UCSD-AML1 (cell line): ENCODE measurements at regions not wholly inside any gene's neighbourhood (a gene's known extent, or its start where the extent isn't known, plus 50 kb on each side); places are given as distances from the start of the nearest gene placed in this dataset.
"Not testable (repeated sequence)": the region's sequence is repeated elsewhere in the genome, so short reads cannot be mapped to it uniquely, and the experiment has no call there.

Experiments
- DNase-seq: peaks from one replicate; lab custom pipeline; 2025; ENCODE audit not compliant: unreplicated experiment; lab: John Stamatoyannopoulos, UW

- DNase-seq, result no peak
Observed at GRCh38 chr10:30199376-30200016, 140.1 kb upstream of the JCAD start.

- DNase-seq, result no peak
Observed at GRCh38 chr10:30197186-30197585, 137.8 kb upstream of the JCAD start.

- DNase-seq, result not testable (repeated sequence)
Observed at GRCh38 chr10:30196559-30196958, 137.2 kb upstream of the JCAD start.

- no peak for DNase-seq
Observed at GRCh38 chr10:30192846-30193608, 133.6 kb upstream of the JCAD start.

GRCh38 chr10:30190577-30191552 is 131.5 kb upstream of the JCAD start:
- no peak for DNase-seq

GRCh38 chr10:30189238-30189580 is 129.8 kb upstream of the JCAD start:
- DNase-seq, result no peak

GRCh38 chr10:30188556-30189237 is 129.3 kb upstream of the JCAD start:
- DNase-seq, result peak; percentile 24

GRCh38 chr10:30188101-30188500 is 128.7 kb upstream of the JCAD start:
- no peak for DNase-seq

GRCh38 chr10:30187010-30187409 is 127.6 kb upstream of the JCAD start:
- DNase-seq, result no peak

- peak; percentile 18 for DNase-seq
Observed at GRCh38 chr10:30186371-30186875, 127.0 kb upstream of the JCAD start.

GRCh38 chr10:30185916-30186315 is 126.5 kb upstream of the JCAD start:
- no peak for DNase-seq

GRCh38 chr10:30185341-30185740 is 126.0 kb upstream of the JCAD start:
- no peak for DNase-seq

GRCh38 chr10:30184397-30185033 is 125.1 kb upstream of the JCAD start:
- DNase-seq, result no peak

GRCh38 chr10:30183055-30183402 is 123.6 kb upstream of the JCAD start:
- no peak for DNase-seq

- no peak for DNase-seq
Observed at GRCh38 chr10:30182191-30183054, 123.0 kb upstream of the JCAD start.

- DNase-seq, result no peak
Observed at GRCh38 chr10:30178356-30178964, 119.1 kb upstream of the JCAD start.

GRCh38 chr10:30176776-30177533 is 117.6 kb upstream of the JCAD start:
- DNase-seq, result no peak

- DNase-seq, result no peak
Observed at GRCh38 chr10:30176182-30176581, 116.8 kb upstream of the JCAD start.
